ENCODE measurements at regions not wholly inside any gene's neighbourhood (a gene's known extent, or its start where the extent isn't known, plus 50 kb on each side); places are given as distances from the start of the nearest gene placed in this dataset.

- no peak for DNase-seq (ENCODE audit: low spot score)
Observed at GRCh38 chr3:168455814-168456213, 360.1 kb upstream of the GOLIM4 start.

DNA sequence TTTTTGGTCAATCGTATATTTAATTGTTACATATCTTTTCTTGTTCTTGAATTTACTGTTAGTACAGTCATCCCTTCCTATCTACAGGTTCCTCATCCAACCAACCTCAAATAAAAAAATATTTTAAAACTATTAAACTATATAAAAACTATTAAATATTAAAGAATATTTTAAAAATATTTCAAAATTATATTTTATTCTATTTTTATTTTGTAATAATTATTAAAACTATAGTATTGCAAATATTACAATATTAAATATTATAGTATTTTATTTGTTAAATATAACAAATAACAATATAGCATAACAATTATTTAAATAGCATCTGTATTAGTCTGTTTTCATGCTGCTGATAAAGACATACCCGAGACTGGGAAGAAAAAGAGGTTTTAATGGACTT, 357.9 kb upstream of the GOLIM4 start:
- DNase-seq (ENCODE audit: low spot score), result no peak

GRCh38 chr3:168443965-168444364, 348.2 kb upstream of the GOLIM4 start:
- DNase-seq (ENCODE audit: low spot score), result no peak

GRCh38 chr3:168442502-168442901, 346.8 kb upstream of the GOLIM4 start:
- no peak for DNase-seq (ENCODE audit: low spot score)

- no peak for DNase-seq (ENCODE audit: low spot score)
Observed at GRCh38 chr3:168436245-168436724, 340.6 kb upstream of the GOLIM4 start.

- no peak for DNase-seq (ENCODE audit: low spot score)
Observed at GRCh38 chr3:168431491-168431890, 335.8 kb upstream of the GOLIM4 start.

DNA sequence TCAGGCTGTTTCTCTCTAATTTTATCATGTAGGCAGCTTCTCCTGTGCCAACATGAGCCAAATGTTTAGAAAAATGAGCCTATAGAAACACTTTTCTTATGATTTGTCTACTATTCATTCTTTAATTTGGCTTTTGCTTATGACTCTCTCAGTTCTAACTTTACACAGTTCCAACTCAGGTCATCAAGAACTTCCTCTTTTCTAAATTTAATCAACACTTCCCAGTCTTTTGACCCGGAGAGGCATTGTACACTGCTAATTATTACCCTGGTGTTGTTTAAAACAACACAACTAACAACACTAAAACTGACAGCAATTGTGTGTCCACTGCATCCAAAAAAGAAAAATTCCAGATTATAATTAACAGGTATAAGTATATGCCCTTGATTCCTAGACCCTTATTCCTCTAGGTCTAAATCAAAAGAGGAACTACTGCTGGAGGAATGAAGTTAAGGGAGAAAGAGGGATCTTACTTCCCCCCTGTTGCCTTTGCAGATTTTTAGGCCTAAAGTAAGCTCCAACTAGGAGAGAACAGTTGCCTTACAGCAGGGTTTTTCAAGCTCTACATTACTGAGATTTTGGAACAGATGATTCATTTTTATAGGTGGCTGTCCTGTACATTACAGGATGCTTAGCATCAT, 332.2 kb upstream of the GOLIM4 start:
- no peak for DNase-seq (ENCODE audit: low spot score)

DNA sequence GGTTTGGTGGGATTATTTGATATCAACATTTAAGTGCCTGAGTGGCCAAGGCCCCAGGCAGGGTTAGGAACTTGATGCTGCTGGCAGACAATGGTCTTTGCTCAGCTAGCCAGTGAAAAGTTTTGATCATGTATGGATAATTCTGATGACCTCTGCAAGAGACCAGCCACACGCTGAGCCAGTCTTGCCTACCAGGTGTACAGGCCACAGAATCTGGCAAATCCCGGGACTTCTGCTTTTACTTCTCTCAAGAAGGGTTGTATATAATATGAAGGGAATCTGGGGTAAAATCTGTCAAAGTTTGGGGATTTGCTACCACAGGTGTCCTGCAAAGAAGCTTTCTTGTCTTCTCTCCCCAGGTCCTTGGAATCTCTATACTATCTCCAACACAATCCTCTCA, 331.4 kb upstream of the GOLIM4 start:
- no peak for DNase-seq (ENCODE audit: low spot score)

GRCh38 chr3:168425936-168426595, 330.3 kb upstream of the GOLIM4 start:
- DNase-seq (ENCODE audit: low spot score), result no peak

DNA sequence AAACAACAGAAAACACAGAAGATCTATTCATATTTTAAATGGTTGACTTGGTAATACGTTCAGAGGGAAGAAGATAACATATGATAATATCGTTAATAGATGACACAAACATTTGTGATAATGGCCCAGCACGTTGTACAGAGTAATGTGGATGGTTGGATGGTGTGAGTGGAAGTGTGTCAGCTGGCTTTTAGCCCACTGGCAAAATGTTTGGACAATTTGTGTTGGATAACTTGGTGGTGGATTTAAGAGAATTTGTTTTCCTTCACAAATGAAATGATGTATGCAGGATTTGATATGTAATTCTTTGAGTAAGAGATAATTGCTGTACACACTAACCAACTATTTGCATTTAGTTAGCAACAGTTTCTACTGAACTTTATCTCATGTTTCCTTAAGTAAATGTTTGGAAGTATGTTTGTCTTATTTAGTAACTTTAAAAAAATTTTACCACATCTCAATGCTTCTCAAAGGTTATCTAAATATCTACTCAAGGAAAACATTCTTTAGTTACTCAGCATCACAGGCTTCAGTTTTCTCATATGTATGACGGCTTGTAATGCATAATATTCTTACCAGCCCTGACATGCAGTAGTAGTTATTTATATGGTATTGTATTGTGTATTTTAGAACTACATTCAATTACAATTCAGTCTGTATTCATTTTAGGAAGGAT, 328.5 kb upstream of the GOLIM4 start:
- no peak for DNase-seq (ENCODE audit: low spot score)

GRCh38 chr3:168422843-168423242, 327.1 kb upstream of the GOLIM4 start:
- no peak for DNase-seq (ENCODE audit: low spot score)

DNA sequence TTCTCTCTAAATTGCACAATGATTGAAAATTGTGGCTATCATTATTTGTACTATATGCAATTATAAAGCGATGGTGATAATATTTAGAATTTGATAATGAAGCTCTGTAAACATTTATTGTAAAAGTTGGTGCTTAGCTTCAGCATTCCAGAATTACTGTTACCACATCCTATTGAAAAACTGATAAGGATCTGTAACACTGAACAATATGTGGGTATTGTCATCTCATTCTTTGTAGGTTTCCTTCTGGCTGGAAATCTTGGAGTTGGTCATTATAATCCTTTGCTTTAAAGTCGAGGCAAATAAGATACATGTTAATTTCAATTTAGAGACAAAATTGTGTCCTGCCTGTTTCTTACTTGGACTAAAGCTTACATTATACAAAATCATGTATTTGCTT, 323.4 kb upstream of the GOLIM4 start:
- DNase-seq (ENCODE audit: low spot score), result no peak

DNA sequence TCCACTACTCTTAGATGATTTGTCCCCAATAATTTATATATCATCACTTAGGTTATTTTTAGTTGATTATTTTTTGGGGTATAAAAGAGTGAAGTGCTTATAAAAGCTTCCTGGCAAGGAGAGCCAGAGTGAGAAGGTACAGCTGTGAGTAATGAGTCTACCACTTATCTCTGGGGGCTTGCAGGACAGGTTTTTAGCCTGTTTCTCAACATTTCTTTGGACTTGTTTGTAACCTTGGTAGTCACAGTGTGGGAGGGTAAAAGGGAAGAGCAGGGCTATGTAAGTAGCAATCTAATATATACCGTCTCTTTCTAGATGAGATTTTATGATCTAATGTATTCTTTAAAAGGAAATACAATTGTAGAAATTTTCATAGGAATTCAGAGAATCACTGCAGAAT, 321.3 kb upstream of the GOLIM4 start:
- no peak for DNase-seq (ENCODE audit: low spot score)

DNA sequence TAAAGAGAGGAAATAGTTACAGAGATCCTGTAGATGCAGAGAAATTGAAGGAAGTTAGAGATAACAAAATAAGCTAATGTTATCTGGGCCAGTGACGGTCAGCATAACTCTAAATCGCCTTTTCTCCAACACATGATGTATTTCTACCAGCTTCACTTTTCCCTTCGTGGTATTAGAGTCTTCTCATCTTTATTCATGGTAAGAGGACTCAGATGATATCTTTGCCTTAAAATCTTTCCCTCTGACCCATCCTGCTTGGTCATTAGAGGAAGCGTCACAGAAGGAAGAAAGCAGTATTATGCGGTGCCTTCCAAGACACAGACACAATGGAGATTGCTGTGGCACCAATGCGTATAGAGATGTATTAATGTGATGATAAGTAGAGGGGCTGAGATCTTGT, 320.7 kb upstream of the GOLIM4 start:
- no peak for DNase-seq (ENCODE audit: low spot score)

DNA sequence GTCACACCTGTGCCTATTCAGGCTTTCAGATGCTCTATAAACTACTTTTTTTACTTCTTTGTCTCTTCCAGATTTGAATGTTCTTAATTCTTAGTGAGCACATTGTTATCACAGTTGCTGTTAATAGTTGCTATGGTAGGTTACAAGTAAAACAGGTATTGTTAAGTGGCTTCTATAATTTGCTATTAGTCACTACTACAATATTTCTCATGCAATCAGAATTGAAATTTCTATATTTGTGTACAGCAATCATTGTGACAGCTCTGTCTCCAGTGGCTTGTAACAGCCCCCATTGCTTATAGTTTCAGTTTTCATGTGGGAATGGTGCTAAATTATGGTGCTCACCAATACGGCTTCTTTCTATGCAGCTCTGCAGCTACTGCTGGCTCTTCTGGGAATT, 318.4 kb upstream of the GOLIM4 start:
- DNase-seq (ENCODE audit: low spot score), result no peak

GRCh38 chr3:168407381-168407780, 311.7 kb upstream of the GOLIM4 start:
- no peak for DNase-seq (ENCODE audit: low spot score)

DNA sequence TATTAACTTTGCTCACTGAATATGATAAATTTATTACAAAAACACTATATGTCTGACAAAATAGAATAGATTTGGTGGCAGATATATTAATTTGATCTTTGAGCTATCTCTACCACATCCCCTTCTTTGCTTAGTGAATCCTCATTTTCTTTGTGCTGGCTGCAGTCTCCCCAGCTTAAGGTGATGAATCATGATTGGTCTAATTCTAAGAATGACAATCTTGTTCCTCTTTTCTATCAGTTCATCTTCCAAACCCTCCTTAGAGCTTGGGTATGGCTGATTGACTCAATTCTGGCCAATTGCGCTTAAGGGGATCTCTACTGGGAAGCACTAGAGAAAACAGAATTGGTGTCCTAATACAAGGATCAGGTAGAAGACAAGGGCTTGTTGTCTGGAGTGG, 309.6 kb upstream of the GOLIM4 start:
- DNase-seq (ENCODE audit: low spot score), result no peak

- no peak for DNase-seq (ENCODE audit: low spot score)
Observed at GRCh38 chr3:168398371-168399025, 302.8 kb upstream of the GOLIM4 start.

GRCh38 chr3:168396861-168397260, 301.1 kb upstream of the GOLIM4 start:
- DNase-seq (ENCODE audit: low spot score), result no peak

DNA sequence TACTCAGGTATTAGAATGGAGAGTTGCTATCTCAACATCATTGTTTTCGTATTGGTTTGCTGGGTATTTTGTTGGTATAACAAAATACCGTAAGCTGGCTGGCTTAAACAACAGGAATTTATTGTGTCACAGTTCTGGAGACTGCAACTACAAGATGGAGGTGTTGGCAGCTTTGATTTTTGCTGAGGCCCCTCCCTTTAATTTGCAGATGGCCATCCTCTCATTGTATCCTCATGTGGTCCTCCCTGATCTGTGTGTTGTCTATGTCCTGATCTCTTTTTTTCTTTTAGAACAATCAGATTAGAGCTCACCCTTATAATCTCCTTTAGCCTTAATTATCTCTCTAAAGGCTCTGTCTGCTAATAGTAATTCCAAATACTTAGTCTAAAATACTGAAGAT, 299.8 kb upstream of the GOLIM4 start:
- DNase-seq (ENCODE audit: low spot score), result no peak

GRCh38 chr3:168394439-168394838, 298.7 kb upstream of the GOLIM4 start:
- DNase-seq (ENCODE audit: low spot score), result no peak

GRCh38 chr3:168386301-168386700, 290.6 kb upstream of the GOLIM4 start:
- no peak for DNase-seq (ENCODE audit: low spot score)

GRCh38 chr3:168384990-168385389, 289.3 kb upstream of the GOLIM4 start:
- no peak for DNase-seq (ENCODE audit: low spot score)
